ENCODE measurements at regions not wholly inside any gene's neighbourhood (a gene's known extent, or its start where the extent isn't known, plus 50 kb on each side); places are given as distances from the start of the nearest gene placed in this dataset.
A peak's percentile ranks its signal among the peaks of the same experiment; 100 is the strongest.
"Not testable (repeated sequence)": the region's sequence is repeated elsewhere in the genome, so short reads cannot be mapped to it uniquely, and the experiment has no call there.

DNA sequence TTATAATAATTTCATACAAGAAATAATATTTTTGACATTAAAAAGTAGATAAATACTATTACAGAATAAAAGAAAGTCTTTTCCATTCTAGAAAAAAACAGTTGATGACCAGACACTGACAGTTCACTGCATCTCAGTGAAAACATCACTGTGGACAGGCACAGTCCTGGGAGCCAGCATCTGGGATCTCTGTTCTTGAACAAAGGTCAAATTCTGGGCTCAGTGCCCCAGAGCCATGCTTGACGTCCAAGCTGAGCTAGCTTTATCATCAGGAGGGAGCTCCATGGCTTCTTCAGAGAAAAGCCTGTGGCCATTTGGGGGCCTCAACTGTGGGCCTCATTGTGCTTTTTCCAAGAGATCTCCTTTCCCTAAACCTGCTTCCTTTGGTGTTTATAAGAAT lies 86.1 kb upstream of the SRD5A2 start:
- no peak for DNase-seq (ENCODE audit: insufficient read length, low spot score)
- no peak for FAIRE-seq

DNA sequence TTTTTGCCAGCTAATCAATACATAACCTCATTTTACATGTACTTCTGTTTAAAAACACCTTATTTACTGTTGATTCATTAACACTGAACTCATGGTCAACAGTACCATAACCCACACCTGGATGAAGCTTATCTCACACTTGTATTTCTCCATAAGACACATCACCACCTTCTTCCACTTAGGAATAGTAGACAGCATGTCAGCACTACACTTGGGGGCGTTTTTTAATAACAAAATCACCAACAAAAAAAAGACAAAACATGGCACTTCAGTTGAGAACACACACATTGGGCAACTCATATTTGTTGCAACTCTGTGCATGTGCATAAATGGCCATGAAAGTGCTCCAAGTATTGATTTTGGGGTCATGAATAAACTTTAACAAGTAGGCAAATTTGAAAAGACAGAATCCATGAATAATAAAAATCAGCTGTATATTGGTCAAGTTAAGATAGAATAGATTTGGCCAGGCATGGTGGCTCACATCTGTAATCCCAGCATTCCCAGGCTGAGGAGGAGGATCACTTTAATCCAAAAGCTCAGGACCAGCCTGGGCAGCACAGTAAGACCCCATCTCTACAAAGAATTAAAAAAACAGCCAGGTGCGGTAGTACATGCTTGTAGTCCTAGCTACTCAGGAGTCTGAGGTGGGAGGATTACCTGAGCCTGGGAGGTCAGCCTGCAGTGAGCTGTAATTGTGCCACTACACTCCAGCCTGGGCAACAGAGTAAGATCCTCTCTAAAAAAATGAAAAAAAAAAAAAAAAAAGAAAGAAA lies 84.4 kb upstream of the SRD5A2 start:
- DNase-seq (ENCODE audit: insufficient read length, low spot score) = no peak
- peak; percentile 42 for FAIRE-seq

DNA sequence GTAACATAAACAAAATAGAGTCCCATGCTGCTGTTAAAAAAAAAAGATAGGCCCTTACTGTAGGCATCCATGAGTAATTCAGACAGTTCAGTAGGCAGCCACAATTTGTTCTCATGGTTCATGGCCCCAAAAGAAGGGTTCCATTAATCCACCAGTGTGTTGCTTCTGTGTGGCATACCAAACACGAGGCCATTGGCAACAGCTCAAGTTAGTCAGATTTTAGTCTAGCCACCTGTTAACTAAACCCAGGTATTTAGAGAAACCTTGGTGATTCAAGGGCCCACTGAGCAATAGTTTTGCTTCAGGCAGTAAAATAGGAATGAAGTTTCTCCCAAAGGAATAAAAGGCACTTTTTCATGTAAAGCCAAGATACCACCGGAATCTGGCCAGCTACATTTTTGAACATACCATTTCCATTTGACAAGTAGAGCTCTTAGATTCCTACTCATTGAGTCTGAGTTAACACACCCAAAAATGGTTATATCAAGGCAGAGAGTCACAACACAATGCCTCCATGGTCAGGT lies 80.1 kb upstream of the SRD5A2 start:
- DNase-seq (ENCODE audit: insufficient read length, low spot score) (no peak), FAIRE-seq (no peak)

DNA sequence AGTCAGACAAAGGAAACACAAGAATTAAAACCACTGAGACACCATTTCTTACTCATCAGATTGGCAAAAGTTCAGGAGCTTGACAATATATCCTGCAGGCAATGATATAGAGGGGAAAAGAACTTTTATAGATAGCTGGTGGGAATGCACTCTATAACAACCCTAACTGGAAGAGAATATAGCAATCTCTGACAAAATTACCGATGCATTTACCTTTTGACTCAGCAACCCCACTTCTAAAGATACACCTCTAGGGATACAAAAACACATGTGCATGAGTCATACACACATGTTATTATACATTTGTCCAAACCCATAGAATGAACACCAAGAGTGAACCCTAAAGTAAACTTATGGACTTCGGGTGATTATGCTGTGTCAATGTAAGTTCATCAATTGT lies 79.4 kb upstream of the SRD5A2 start:
- DNase-seq (ENCODE audit: insufficient read length, low spot score) (no peak), FAIRE-seq (no peak)

DNA sequence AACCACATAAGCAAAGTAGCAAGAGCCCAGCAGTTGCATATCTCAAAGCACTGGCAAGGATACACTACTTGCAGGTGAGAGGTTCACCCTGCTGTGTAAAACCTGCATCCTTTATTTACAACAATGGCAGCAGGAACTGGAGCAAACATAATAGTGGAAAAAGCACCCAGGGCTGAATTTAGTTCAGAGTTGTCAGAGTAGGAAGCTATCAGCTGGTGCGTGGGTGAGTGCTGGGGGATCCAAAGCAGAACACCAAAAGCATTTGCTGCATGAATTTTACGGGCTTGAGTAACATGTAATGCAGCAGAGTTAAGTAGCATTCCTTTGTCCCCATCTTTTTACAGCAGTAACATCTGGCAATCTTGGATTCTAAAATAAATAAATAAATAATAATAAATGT lies 73.5 kb upstream of the SRD5A2 start:
- no peak for FAIRE-seq
- DNase-seq (ENCODE audit: insufficient read length, low spot score) = no peak

DNA sequence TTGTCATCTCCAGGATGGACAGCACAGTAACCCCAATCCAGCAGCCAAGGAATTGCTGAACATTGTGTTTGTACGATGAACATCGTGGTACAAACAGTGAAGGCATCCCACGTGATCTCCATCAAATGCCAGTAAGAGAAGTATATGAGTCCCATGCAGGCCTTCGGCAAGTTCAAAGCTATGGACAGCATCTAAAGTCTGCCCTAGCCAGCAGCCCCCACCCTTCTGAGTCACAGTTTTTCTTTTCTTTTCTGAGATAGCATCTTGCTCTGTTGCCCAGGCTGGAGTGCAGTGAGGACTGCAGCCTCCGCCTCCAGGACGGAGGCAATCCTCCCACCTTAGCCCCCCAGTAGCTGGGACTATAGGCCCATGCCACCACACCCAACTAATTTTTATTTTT lies 71.0 kb upstream of the SRD5A2 start:
- FAIRE-seq (no peak), DNase-seq (ENCODE audit: insufficient read length, low spot score) (no peak)

DNA sequence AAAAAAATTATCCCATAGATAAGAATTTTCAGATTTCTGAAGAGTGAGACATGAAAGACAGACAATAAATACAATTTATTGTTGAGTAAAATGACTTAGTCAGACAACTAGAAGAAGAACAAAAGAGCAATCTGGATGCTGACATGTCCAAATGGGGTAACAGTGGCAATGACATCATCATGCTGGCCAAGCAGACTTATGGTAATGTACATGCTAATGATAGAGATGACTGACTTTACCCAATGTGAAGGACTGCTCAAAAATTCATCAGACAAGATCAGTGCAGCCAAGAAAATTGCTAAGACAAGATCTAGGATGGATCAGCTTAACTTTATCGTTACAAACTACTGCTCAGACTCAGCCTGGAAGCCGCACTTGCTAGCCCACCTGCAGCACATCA lies 70.5 kb upstream of the SRD5A2 start:
- DNase-seq (ENCODE audit: insufficient read length, low spot score) (no peak), FAIRE-seq (peak; percentile 28)

DNA sequence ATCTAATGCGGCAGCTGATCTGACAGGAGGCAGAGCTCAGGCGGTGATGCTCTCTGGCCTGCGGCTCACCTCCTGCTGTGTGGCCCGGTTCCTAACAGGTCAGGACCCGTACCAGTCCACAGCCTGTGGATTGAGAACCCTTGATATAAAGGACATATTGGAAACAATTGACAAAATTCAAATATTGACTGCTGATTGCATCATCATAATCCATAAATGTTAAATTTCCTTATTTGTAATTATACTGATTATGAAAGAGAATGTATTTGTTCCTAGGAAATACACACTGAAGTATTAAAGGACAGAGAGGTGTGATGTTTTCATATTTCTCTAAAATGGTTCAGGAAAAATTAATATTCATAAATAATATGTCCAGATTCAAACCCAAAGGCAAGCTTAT lies 63.8 kb upstream of the SRD5A2 start:
- DNase-seq (ENCODE audit: insufficient read length, low spot score) (no peak), FAIRE-seq (no peak)

DNA sequence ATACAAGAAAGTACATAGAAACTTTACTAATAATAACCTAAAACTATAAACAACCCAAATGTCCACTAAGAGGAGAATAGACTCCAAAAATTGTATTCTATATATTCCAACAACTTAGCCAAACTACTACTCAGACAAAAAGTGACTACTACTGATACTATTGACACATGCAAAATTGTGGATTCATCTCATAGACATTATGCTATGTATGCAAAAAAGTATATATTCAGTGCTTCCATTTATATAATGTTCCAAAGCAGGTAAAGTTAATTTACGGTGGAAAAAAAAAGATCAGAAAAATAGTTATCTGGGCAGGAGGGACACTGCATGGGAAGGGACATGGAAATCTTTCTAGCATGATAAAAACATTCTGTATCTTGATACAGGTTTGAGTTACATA lies 62.0 kb upstream of the SRD5A2 start:
- DNase-seq (ENCODE audit: insufficient read length, low spot score) (no peak), FAIRE-seq (no peak)

DNA sequence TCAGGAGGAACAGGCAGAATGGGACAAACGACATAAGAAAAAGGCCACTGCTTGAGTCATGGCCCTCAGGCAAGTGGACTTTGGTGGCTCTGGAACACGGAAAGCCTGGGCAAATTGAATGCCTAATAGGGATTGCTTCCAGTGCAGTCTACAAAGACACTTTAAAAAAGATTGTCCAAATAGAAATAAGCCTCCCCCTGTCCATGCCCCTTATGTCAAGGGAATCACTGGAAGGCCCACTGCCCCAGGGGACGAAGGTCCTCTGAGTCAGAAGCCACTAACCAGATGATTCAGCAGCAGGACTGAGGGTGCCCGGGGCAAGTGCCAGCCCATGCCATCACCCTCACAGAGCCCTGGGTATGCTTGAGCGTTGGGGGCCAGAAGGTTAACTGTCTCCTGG lies 51.5 kb upstream of the SRD5A2 start:
- not testable (repeated sequence) for FAIRE-seq; DNase-seq (ENCODE audit: insufficient read length, low spot score)

All from HTR-8/SVneo (cell line).